GM13976 (cell line): ENCODE measurements at regions not wholly inside any gene's neighbourhood (a gene's known extent, or its start where the extent isn't known, plus 50 kb on each side); places are given as distances from the start of the nearest gene placed in this dataset.

Experiments
- DNase-seq: peaks from one replicate; pipeline ENCODE4 v3.0.0; 2012; ENCODE audit warnings: low spot score
- in situ Hi-C: fragments of 300-500 bp; cut with MboI; formaldehyde crosslinking; loops from one replicate; pipeline ENCODE4 v1.12.0; 2022; ENCODE audit warnings: low sequenced_read_pairs, mixed read lengths, inconsistent platforms; ENCODE audit not compliant: unreplicated experiment
- TF ChIP-seq, protein P1 (sequence below): IDR thresholded peaks from 2 replicates; pipeline ENCODE4 v1.5.1; 2012; ENCODE audit warnings: borderline replicate concordance, mild to moderate bottlenecking; ENCODE audit not compliant: insufficient read depth; ENCODE audit errors: extremely low read depth, missing control alignments, control extremely low read depth

- TF ChIP-seq, protein P1, sequence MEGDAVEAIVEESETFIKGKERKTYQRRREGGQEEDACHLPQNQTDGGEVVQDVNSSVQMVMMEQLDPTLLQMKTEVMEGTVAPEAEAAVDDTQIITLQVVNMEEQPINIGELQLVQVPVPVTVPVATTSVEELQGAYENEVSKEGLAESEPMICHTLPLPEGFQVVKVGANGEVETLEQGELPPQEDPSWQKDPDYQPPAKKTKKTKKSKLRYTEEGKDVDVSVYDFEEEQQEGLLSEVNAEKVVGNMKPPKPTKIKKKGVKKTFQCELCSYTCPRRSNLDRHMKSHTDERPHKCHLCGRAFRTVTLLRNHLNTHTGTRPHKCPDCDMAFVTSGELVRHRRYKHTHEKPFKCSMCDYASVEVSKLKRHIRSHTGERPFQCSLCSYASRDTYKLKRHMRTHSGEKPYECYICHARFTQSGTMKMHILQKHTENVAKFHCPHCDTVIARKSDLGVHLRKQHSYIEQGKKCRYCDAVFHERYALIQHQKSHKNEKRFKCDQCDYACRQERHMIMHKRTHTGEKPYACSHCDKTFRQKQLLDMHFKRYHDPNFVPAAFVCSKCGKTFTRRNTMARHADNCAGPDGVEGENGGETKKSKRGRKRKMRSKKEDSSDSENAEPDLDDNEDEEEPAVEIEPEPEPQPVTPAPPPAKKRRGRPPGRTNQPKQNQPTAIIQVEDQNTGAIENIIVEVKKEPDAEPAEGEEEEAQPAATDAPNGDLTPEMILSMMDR, result no peak
- in situ Hi-C loops, result no loop called here
These were observed 526.3 kb upstream of the FAM241A start for GRCh38 chr4:111618908-111619307.

DNA sequence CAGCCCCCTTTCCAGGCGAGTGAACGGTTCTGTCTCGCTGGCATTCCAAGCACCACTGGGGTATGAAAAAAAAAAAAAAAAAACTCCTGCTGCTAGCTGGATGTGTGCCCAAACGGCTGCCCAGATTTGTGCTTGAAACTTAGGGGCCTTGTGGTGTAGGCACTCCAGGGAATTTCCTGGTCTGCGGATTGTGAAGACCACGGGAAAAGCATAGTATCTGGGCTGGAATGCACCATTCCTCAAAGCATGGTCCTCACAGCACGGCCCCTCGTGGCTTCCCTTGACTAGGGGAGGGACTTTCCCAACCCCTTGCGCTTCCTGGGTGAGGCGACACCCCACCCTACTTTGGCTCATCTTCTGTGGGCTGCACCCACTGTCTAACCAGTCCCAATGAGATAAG, 516.8 kb upstream of the FAM241A start:
- in situ Hi-C loops, result loop anchor here (25.0 kb wide), 1 partner anchor 991 kb away; no protein-coding TSS in a partner anchor
- TF ChIP-seq, protein P1, result no peak
- no peak for DNase-seq

More at GRCh38 chr4:111618908-111619307, 526.3 kb upstream of the FAM241A start:
- DNase-seq, result no peak

DNA sequence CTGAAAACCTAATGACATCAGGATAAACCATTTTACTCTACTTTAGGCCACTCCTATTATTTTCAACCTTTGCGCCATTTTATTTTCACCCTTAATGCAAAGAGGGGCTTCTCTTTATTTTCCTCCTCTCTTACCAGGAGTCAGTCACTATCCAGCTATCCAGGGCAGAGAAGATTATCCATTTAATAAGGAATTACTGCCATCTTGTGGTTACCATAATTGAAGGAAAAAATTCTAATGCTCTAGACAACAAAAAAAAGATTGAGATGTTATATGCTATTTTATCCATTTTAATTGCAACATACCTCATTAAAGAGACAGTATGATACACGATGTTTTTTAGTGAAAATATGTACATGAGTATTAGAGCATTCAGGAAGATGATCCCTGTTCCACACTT, 514.5 kb upstream of the FAM241A start:
- no peak for DNase-seq
- TF ChIP-seq, protein P1, result no peak
- in situ Hi-C loops, result loop anchor here (25.0 kb wide), 1 partner anchor 993 kb away; no protein-coding TSS in a partner anchor

DNA sequence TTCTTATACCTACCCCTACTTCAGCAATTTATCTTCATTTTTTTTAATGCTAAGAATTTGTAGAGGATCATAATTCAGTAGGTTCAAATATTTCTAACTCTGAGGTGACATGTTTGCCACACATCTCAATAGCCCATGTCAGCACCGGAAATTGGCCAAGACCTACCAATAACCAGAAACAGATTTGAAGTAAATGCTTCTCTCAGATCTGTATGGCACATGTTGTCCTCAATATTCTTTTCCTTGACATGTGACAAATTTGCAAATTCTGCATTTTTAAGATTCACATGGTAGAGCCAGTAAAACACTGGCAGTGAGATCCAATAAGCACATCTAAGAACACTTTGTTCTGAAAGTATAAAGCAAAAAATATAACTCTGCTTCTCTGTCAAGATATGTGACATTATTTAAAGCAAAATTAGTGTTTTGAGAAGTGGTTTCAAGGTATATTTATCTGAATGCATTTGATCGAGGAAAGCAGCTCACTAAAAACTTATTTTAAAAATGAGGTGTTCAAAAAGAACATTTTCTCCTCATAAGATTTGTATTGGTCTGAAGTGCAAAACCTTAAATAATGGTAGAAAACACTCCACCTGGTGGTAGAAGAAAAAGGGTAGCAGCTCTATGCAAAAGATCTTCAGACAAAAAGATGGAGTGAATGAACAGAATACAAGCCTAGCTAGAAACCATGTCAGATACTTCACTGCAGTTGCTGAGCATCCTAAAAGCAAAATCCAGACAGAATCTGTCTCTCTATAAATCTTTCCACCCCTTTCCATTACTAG, 513.8 kb upstream of the FAM241A start:
- no peak for DNase-seq
- in situ Hi-C loops, result loop anchor here (25.0 kb wide), 1 partner anchor 994 kb away; no protein-coding TSS in a partner anchor
- TF ChIP-seq, protein P1, result peak; percentile 20

- in situ Hi-C loops, result loop anchor here (25.0 kb wide), 1 partner anchor 995 kb away; no protein-coding TSS in a partner anchor
- DNase-seq, result no peak
- TF ChIP-seq, protein P1, result no peak
These were observed 512.6 kb upstream of the FAM241A start for GRCh38 chr4:111632641-111633151.

DNA sequence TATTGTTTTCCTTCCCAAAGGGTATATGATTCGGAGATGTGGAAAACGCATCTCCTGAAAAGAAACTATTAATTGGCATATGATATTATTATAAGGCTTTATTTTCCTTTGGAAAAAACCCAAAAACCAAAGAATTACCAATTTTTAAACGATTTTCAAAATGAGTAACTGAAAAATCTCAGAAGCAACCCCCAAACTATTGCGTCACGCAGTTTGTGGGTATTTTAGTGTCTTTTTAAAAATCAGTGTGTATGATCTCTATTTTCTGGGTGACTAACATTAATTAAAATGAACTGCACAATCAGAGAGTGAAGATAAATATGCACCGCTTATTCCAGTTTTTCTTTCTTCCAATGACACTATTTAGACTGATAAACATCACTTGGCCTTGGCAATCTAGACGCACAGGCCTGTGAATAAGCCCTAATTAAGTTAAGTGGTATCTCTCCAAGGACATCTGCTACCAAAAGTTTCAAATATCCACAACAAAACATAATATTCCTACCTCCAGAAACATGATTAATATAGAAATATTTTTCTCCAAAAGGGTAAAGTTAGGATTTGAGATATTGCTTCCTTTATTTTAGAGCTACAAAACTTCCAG, 511.5 kb upstream of the FAM241A start:
- in situ Hi-C loops, result loop anchor here (25.0 kb wide), 1 partner anchor 996 kb away; no protein-coding TSS in a partner anchor
- TF ChIP-seq, protein P1, result no peak
- no peak for DNase-seq
